ENCODE measurements at regions not wholly inside any gene's neighbourhood (a gene's known extent, or its start where the extent isn't known, plus 50 kb on each side); places are given as distances from the start of the nearest gene placed in this dataset.

DNA sequence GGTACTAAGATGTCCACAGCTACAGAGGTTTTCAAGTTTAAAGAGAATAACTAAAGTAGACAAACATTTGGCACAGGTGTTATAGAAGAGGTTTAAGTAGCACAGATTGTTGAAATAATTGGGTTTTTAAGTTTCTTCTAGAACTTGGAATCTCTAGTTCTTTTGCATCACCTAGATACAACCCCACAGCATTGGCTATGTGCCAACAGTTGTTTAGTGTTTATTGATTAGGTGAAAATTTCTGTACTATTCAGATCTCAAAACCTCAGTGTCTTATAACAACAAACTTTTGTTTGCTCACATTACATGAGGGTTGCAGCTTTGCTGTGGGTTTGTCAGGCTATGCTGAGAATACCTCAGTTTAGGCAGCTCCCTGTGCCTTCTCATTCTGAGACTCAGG lies 162.5 kb downstream of the TBX15 start:
- TF ChIP-seq, protein P1, sequence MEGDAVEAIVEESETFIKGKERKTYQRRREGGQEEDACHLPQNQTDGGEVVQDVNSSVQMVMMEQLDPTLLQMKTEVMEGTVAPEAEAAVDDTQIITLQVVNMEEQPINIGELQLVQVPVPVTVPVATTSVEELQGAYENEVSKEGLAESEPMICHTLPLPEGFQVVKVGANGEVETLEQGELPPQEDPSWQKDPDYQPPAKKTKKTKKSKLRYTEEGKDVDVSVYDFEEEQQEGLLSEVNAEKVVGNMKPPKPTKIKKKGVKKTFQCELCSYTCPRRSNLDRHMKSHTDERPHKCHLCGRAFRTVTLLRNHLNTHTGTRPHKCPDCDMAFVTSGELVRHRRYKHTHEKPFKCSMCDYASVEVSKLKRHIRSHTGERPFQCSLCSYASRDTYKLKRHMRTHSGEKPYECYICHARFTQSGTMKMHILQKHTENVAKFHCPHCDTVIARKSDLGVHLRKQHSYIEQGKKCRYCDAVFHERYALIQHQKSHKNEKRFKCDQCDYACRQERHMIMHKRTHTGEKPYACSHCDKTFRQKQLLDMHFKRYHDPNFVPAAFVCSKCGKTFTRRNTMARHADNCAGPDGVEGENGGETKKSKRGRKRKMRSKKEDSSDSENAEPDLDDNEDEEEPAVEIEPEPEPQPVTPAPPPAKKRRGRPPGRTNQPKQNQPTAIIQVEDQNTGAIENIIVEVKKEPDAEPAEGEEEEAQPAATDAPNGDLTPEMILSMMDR (IDR thresholded peaks at IDR 0.05; ENCODE audit: low read depth, low read length): no peak
- TF ChIP-seq POLR2A (IDR thresholded peaks at IDR 0.05; ENCODE audit: extremely low read depth, insufficient read length): no peak
- TF ChIP-seq, protein P2, sequence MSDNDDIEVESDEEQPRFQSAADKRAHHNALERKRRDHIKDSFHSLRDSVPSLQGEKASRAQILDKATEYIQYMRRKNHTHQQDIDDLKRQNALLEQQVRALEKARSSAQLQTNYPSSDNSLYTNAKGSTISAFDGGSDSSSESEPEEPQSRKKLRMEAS (IDR thresholded peaks at IDR 0.05; ENCODE audit: low read depth, low read length): no peak
- TF ChIP-seq MYC (IDR thresholded peaks at IDR 0.05; ENCODE audit: low read depth, low read length): no peak
